ENCODE measurements at regions not wholly inside any gene's neighbourhood (a gene's known extent, or its start where the extent isn't known, plus 50 kb on each side); places are given as distances from the start of the nearest gene placed in this dataset.
A peak's percentile ranks its signal among the peaks of the same experiment; 100 is the strongest.

DNA sequence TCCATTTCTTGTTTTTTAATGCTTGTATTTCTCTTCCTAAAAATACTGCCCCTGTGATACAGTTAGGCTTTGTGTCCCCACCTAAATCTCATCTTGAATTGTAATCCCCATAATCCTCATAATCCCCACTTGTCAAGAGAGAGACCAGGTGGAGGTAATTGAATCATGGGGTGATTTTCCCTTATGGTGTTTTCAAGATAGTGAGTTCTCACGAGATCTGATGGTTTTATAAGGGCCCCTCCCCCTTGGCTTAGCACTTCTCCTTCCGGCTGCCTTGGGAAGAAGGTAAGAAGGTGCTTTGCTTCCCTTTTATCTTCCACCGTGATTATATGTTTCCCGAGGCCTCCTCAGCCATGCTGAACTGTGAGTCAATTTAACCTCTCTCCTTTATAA is 227.4 kb downstream of the MAN2A1 start:
- no peak for DNase-seq
- TF ChIP-seq POLR2A (IDR thresholded peaks at IDR 0.05; ENCODE audit: low read length) (no peak), GATA1 (IDR thresholded peaks at IDR 0.05; ENCODE audit: low read depth, low read length) (no peak)

DNA sequence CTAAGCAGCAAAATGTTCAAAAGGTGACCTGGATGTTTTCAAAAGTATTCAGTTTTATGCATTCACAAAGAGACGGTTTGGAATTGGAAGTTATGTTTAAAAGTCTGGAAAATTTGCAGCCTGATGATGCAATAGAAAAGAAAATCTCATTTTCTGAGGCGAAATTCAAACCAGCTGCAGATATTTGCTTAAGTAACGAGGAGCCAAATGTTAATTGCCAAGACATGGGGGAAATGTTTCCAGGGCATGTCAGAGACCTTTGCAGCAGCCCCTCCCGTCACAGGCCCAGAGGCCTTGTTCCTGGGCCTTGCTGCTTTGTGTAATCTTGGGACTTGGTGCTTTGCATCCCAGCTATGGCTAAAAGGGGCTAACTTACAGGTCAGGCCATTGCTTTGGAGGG is 228.2 kb downstream of the MAN2A1 start:
- DNase-seq: no peak
- no peak for TF ChIP-seq POLR2A (IDR thresholded peaks at IDR 0.05; ENCODE audit: low read length)
- TF ChIP-seq GATA1 (IDR thresholded peaks at IDR 0.05; ENCODE audit: low read depth, low read length): no peak

DNA sequence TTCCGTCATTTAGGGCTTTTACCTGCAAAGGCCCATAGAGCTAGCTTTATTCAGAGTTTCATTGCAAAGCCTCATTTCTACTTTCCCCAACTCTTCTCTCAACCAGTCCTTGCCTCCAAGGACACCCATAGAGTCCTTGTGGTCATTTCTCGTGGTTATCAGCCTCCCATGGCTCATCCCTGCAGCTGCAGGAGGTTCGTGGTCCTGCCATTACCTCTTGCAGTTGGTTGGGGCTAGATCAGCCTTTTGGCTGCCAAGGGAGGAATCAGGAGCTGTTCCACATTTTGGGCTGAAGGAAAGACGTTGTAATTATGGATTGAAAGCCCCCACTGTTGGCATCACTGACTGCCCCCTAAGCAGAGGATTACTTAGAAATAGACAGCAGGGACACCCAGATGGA is 231.0 kb downstream of the MAN2A1 start:
- DNase-seq: no peak
- no peak for TF ChIP-seq GATA1 (IDR thresholded peaks at IDR 0.05; ENCODE audit: low read depth, low read length)
- TF ChIP-seq POLR2A (IDR thresholded peaks at IDR 0.05; ENCODE audit: low read length): no peak

DNA sequence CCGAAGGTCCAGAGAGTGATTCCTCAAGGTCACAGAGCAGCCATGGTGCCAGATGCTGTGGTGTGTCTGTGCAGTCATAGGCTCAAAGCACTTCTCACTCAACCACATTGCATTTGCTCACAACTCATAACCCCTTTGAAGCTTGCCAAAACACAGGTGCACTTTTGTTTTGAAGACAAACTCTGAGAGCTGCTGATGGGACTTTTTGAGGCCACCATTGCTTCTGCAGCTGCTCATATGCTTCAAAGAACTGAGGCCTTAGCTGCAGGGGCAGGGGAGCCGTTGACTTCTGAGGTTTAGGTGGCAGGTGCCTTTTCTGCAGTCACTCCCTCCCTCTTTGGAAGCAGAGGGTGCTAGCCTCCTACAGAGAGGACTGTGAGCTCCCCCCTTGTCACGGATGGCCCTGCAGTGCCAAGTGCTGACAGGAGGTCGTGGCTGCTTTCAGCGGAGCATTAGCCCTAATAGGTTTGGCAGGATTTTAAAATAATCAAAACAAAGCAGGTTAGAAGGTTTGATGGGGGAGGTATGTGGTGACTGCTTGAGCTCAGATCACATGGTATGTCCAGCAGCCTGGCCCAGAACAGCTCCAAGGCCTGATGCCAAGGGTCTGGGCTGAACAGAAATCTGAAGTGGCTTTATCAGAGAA is 232.1 kb downstream of the MAN2A1 start:
- DNase-seq: no peak
- no peak for TF ChIP-seq GATA1 (IDR thresholded peaks at IDR 0.05; ENCODE audit: low read depth, low read length)
- no peak for TF ChIP-seq POLR2A (IDR thresholded peaks at IDR 0.05; ENCODE audit: low read length)

DNA sequence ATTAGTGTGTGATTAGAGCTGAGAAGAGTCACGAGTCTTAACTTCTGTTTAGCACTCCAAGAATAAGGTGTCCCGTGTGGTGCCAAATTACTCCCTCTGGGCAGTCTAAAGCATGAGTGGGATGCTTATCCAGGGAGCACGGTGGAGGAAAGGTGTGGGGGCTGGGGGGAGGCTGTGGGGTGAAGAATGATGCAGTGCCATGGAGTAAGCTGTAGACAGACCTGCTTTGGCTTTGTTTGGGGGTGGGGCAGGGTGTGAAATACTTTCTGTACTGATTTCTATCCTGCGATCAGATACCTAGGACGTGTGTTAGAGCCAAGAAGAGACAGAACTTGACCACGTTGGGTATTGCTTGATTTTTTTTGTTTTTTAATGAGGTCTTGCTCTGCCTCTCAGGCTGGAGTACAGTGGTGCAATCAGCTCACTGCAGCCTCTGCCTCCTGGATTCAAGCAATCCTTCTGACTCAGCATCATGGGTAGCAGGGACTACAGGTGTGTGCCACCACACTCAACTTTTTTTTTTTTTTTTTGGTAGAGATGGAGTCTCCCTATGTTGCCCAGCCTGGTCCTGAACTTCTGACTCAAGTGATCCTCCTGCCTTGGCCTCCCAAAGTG is 232.8 kb downstream of the MAN2A1 start:
- TF ChIP-seq POLR2A (IDR thresholded peaks at IDR 0.05; ENCODE audit: low read length): no peak
- no peak for TF ChIP-seq GATA1 (IDR thresholded peaks at IDR 0.05; ENCODE audit: low read depth, low read length)
- DNase-seq: no peak

DNA sequence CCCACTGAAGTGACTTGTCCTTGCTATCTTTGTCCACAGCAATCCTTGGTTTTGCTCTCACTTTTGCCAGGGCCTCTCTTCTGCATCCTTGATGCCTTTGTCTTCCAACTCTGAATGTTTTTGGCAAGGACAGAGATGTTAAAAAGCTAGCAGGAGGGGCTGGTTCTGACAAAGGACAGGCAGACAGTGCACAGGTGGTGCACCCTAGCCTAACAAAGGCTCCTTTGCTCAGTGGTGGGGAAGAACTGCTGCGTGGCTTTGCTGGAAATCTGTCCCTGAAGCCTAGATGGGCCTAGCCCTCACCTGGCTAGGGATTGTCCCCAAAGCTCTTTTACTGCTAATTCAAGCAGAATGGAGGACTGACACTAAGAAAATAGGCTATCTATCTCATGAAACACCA is 233.5 kb downstream of the MAN2A1 start:
- TF ChIP-seq GATA1 (IDR thresholded peaks at IDR 0.05; ENCODE audit: low read depth, low read length): no peak
- no peak for TF ChIP-seq POLR2A (IDR thresholded peaks at IDR 0.05; ENCODE audit: low read length)
- DNase-seq: no peak

DNA sequence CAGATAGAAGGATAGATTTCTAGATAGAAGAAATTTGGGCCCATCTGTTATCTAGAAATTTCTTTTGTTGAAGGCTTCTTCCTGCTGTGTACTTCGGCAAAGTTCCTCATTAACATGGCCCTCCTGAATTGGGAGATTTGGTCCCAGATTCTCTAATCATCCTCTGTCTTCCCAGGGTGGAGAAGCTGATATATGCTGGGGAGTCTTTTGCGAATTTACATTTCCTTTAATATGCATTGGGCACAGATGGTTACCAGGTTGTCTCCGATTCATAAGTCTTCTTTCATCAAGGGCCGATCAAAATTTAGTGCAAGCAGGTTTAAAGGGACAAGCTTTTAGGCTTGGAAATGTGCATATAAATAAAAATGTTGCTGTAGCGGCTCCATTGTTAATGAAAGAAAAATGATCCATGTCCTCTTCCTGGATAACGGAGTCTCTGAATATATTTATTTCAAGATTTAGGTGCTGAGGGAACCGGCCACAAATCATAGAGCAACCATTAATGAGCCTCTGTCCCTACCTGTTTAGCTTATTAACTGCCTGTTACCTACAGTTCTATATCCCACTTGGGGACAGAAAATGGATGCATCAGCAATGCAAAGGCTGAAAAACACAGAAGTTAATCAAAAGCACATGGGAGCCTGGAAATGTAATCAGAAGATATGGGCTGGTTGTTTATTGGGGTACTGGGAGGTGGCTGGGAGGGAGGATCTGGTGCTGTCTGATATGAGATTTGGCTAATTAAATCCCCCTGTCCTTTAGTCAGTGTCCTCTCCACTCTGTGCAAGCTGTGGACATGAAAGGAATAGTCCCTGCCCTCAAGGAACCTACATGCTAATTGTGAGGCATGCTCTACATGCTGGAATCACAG is 234.7 kb downstream of the MAN2A1 start:
- TF ChIP-seq GATA1 (IDR thresholded peaks at IDR 0.05; ENCODE audit: low read depth, low read length) (no peak), POLR2A (IDR thresholded peaks at IDR 0.05; ENCODE audit: low read length) (no peak)
- DNase-seq: peak in 1 of 2 experiments; percentile 7

DNA sequence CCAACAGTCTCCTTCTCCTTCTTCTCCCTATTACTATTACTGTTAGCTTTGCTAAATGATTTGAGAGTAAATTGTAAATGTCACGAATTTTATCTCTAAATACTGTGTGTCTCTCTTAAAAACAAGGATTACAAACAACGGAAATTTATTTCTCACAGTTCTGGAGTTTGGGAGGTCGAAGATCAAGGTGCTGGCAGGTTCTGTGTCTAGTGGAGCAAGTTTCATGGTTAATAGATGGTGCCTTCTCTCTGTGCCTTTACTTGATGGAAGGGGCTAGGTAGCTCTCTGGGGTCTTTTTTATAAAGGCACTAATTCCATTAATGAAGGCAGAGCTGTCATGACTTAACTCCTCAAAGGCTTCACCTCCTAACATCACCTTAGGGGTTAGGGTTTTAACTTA is 237.9 kb downstream of the MAN2A1 start:
- TF ChIP-seq GATA1 (IDR thresholded peaks at IDR 0.05; ENCODE audit: low read depth, low read length) (no peak), POLR2A (IDR thresholded peaks at IDR 0.05; ENCODE audit: low read length) (no peak)
- DNase-seq: no peak

DNA sequence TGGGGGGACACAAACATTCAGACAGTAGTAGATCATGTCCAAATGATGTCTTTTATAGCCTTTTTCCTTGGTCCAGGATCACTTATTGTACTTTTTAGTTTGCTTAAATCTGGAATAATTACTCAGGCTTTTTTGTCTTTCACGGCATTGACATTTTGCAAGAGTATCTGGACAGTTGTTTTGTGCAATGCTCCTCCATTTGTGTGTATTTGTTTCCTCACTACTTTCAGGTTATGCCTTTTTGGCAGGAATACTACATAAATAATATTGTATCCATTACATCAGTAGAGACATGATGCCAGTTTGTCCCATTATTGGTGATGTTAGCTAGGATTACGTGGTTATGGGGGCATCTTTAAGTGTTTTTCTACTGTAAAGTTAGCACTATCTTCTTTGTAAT is 238.3 kb downstream of the MAN2A1 start:
- no peak for DNase-seq

DNA sequence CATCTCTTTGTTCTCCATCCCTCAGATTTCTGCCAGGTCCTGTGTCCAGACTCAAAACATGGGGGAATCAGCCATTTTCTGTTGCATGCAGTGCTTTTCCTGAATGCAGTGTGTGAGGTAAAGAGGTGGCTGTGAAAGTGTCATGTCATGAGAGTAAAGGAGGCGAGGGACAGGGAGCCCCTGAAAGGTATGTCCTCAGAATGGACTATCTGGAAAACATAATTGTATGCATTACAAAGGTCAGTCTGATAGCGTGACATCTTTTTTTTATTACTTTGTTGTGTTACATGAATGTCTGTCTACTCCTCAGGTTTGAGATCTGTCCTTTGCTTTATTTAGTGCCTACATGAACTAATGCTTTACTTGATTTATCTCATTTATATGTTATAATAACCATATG is 239.1 kb downstream of the MAN2A1 start:
- no peak for DNase-seq
- TF ChIP-seq POLR2A (IDR thresholded peaks at IDR 0.05; ENCODE audit: low read length): no peak
- TF ChIP-seq GATA1 (IDR thresholded peaks at IDR 0.05; ENCODE audit: low read depth, low read length): no peak

More for the DNA sequence above, 238.3 kb downstream of the MAN2A1 start:
- TF ChIP-seq POLR2A (IDR thresholded peaks at IDR 0.05; ENCODE audit: low read length) (no peak), GATA1 (IDR thresholded peaks at IDR 0.05; ENCODE audit: low read depth, low read length) (no peak)

DNA sequence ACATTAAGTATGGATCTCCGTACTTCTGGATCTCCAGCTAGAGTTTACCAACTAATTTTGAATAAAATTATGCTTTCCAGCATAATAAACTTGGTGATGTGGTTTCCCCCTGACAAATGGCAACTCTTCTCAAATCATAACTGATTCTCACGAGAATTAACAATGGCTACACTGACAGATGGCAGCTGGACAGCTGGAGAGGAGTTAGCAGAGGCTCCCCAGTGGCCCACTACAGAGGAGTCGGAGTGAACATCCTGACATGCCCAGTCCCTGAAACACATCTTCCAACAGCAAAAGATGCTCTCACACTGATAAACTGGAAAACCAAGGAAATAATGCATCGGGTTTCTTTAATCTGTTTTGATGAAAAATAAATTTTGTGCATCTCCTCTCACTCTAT is 239.6 kb downstream of the MAN2A1 start:
- no peak for DNase-seq
- TF ChIP-seq POLR2A (IDR thresholded peaks at IDR 0.05; ENCODE audit: low read length): no peak
- TF ChIP-seq GATA1 (IDR thresholded peaks at IDR 0.05; ENCODE audit: low read depth, low read length): no peak

DNA sequence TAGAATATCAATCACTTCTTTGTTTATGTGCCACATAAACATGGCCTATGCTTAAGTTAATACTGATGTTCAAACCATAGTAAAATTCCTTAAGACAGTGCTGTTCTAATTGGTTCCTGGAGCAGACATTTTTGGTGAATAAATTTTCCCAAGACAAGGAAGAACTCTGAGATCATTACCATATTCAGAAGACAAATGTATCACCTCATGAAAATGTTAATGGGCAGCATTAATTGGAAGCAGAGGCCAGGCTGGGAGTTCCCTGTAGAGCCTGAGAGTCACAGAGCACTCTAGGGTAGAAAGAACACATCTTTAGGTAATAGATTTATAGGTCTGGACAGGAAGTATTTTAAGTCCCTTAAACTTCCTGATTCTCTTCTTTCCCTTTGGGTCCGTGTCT is 240.2 kb downstream of the MAN2A1 start:
- TF ChIP-seq POLR2A (IDR thresholded peaks at IDR 0.05; ENCODE audit: low read length): no peak
- TF ChIP-seq GATA1 (IDR thresholded peaks at IDR 0.05; ENCODE audit: low read depth, low read length): no peak
- no peak for DNase-seq

DNA sequence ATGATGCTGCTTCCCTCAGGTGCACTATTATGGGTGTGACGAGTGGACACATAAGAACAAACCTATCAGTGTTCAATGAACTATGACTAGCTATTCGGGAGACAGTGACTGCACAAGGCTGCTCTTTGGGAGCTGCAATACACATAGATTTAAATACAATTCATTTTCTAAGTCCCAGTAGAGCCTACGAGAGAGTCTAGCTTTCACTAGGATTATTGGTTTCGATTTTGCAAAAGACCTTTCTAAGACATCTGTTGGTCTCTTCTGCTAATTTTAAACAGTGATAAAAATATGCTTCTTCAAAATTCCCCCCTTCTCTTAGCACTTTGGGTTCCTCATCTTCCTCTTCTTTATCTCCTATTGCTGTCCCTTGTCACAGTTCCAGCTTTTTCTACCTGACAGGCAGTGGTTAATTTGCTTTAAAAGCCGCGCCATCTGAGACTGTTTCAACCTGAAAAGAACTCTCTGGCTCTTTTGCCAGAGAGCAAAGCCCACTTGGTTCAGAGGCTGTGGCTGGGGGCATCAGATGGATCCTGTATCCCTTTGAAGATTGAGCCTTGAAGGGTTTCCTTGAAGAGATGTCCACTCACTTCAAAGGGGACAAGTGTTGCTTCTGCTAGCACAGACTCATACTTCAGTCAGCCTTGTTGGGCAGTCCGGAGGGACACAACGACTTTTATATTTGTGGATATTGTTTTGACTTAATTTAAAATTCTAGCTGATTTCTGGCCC is 241.5 kb downstream of the MAN2A1 start:
- TF ChIP-seq GATA1 (IDR thresholded peaks at IDR 0.05; ENCODE audit: low read depth, low read length) (no peak), POLR2A (IDR thresholded peaks at IDR 0.05; ENCODE audit: low read length) (no peak)
- no peak for DNase-seq
